BE2C (cell line): ENCODE measurements at regions not wholly inside any gene's neighbourhood (a gene's known extent, or its start where the extent isn't known, plus 50 kb on each side); places are given as distances from the start of the nearest gene placed in this dataset.

Source experiments
- DNase-seq: peaks from one replicate; pipeline ENCODE4 v3.0.0-alpha.2; 2020
- H3K27me3 ChIP-seq: fragments of 250-450 bp; sonication (Bioruptor Pico); 2 replicates; pipeline ENCODE4 v1.5.1; 2020; ENCODE audit warnings: mild to moderate bottlenecking
- H3K36me3 ChIP-seq: fragments of 250-450 bp; sonication (Bioruptor Pico); 2 replicates; pipeline ENCODE4 v1.5.1; 2020; ENCODE audit warnings: mild to moderate bottlenecking
- H3K4me1 ChIP-seq: fragments of 250-450 bp; sonication (Bioruptor Pico); 2 replicates; pipeline ENCODE4 v1.5.1; 2020
- H3K4me3 ChIP-seq: 2 replicates; pipeline ENCODE4 v1.5.1; 2011; ENCODE audit warnings: low read depth, low read length
- H3K9me3 ChIP-seq: fragments of 250-450 bp; sonication (Bioruptor Pico); 2 replicates; pipeline ENCODE4 v1.5.1; 2020
- TF ChIP-seq, protein P1 (sequence below): IDR thresholded peaks from 2 replicates; pipeline ENCODE4 v1.5.1; 2012; ENCODE audit warnings: mild to moderate bottlenecking, low read depth, low read length

GRCh38 chr17:17415006-17415405 lies 61.8 kb upstream of the MED9 start:
- Histone ChIP-seq H3K27me3 (no peaks in the 10 kb centered on the region), H3K36me3 (no peaks in the 10 kb centered on the region), H3K4me1 (no peaks in the 10 kb centered on the region), H3K4me3 (no peak overlapping the region), H3K9me3 (no peaks in the 10 kb centered on the region)
- DNase-seq = no peak
- TF ChIP-seq, protein P1, sequence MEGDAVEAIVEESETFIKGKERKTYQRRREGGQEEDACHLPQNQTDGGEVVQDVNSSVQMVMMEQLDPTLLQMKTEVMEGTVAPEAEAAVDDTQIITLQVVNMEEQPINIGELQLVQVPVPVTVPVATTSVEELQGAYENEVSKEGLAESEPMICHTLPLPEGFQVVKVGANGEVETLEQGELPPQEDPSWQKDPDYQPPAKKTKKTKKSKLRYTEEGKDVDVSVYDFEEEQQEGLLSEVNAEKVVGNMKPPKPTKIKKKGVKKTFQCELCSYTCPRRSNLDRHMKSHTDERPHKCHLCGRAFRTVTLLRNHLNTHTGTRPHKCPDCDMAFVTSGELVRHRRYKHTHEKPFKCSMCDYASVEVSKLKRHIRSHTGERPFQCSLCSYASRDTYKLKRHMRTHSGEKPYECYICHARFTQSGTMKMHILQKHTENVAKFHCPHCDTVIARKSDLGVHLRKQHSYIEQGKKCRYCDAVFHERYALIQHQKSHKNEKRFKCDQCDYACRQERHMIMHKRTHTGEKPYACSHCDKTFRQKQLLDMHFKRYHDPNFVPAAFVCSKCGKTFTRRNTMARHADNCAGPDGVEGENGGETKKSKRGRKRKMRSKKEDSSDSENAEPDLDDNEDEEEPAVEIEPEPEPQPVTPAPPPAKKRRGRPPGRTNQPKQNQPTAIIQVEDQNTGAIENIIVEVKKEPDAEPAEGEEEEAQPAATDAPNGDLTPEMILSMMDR = no peak

- Histone ChIP-seq H3K4me1 (no peaks in the 10 kb centered on the region), H3K9me3 (no peaks in the 10 kb centered on the region), H3K36me3 (no peaks in the 10 kb centered on the region), H3K4me3 (no peak overlapping the region), H3K27me3 (no peaks in the 10 kb centered on the region)
- DNase-seq = peak; percentile 23
- TF ChIP-seq, protein P1 = no peak
These were observed 60.8 kb upstream of the MED9 start for GRCh38 chr17:17416007-17416399.

DNA sequence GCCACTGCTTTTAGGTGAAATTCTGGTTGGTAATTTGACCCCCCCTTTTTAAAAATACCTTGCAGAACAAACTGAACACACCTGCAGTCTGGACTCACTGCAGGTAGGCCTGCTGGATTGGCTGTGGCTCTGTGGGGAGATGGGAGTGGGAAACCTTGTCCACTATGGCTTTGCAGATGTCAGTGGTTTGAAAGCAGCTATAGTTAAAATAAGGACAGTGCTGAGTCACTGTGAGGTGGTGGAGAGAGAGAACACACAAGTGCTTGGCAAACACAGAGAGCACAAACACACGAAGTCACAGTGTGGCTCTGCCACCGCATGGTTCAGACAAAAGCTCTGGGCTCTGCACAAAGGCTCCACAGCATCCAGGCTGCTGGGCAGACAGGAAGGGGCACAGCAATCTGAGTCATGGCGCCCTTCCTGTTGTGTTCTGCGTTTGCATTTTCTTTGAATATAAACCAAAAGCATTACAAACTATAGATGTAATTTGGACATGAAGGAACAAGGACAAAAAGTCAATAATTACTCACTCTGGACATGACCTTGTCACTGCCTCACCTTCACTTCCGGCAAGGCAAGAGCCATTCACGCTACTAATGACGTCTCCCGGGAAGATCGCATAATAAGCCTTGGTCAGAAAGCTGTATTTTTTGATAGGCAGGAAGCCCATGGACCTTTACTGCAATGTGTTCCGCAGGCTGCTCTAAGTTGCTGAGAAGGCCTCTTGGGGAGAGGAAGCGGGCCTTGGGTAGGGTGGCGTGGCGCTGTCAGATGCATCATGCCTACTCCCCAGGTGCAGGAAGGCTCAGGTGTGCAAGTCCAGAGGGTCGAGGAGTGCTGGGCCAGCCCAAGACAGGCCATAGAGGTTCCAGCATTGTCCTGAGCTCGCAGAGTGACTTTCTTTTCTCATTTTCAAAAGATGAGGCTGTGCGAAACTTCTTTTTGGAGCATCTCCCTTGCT lies 60.1 kb upstream of the MED9 start:
- no peak overlapping the region for H3K4me3 ChIP-seq
- H3K27me3 ChIP-seq = no peaks in the 10 kb centered on the region
- no peaks in the 10 kb centered on the region for H3K4me1 ChIP-seq
- TF ChIP-seq, protein P1 = no peak
- H3K9me3 ChIP-seq = no peaks in the 10 kb centered on the region
- no peaks in the 10 kb centered on the region for H3K36me3 ChIP-seq
- DNase-seq = no peak

GRCh38 chr17:17417718-17418181 lies 59.0 kb upstream of the MED9 start:
- Histone ChIP-seq H3K36me3 (no peaks in the 10 kb centered on the region), H3K27me3 (no peaks in the 10 kb centered on the region), H3K9me3 (no peaks in the 10 kb centered on the region), H3K4me1 (no peaks in the 10 kb centered on the region), H3K4me3 (no peak overlapping the region)
- DNase-seq = no peak
- TF ChIP-seq, protein P1 = no peak

- TF ChIP-seq, protein P1 = no peak
- no peaks in the 10 kb centered on the region for H3K4me1 ChIP-seq
- no peak overlapping the region for H3K4me3 ChIP-seq
- no peak for DNase-seq
- H3K36me3 ChIP-seq = no peaks in the 10 kb centered on the region
- H3K27me3 ChIP-seq = no peaks in the 10 kb centered on the region
- no peaks in the 10 kb centered on the region for H3K9me3 ChIP-seq
These were observed 57.6 kb upstream of the MED9 start for GRCh38 chr17:17419166-17419565.

GRCh38 chr17:17419631-17420030 lies 57.2 kb upstream of the MED9 start:
- no peak for DNase-seq
- Histone ChIP-seq H3K36me3 (no peaks in the 10 kb centered on the region), H3K27me3 (no peaks in the 10 kb centered on the region), H3K4me3 (no peak overlapping the region), H3K4me1 (no peaks in the 10 kb centered on the region), H3K9me3 (no peaks in the 10 kb centered on the region)
- TF ChIP-seq, protein P1 = no peak
